ENCODE measurements at regions not wholly inside any gene's neighbourhood (a gene's known extent, or its start where the extent isn't known, plus 50 kb on each side); places are given as distances from the start of the nearest gene placed in this dataset.

GRCh38 chr7:25353732-25354131 is 125.4 kb upstream of the NPVF start:
- Histone ChIP-seq H4K20me1 (ENCODE audit: low read length) (no peaks in the 10 kb centered on the region), H2AFZ (ENCODE audit: low read length) (no peak overlapping the region), H3K4me3 (ENCODE audit: low read length) (no peak overlapping the region), H3K79me2 (ENCODE audit: low read length) (no peaks in the 10 kb centered on the region), H3K36me3 (ENCODE audit: low read depth, low read length) (no peaks in the 10 kb centered on the region), H3K4me1 (ENCODE audit: insufficient read depth, low read length) (no peaks in the 10 kb centered on the region), H3K27me3 (ENCODE audit: low read length) (peaks cover 49% of the 10 kb centered on the region), H3K9ac (ENCODE audit: low read length) (no peak overlapping the region), H3K27ac (ENCODE audit: low read length) (no peak overlapping the region), H3K9me2 (replicated peaks; ENCODE audit: low read length) (no peaks in the 10 kb centered on the region), H3F3A (ENCODE audit: low read length, unreplicated experiment) (no peaks in the 10 kb centered on the region), H3K4me2 (ENCODE audit: low read length) (no peak overlapping the region), H3K9me3 (ENCODE audit: low read length) (no peaks in the 10 kb centered on the region)
- TF ChIP-seq EZH2phosphoT487 (IDR thresholded peaks at IDR 0.05; ENCODE audit: borderline replicate concordance, low read length), result no peak
- TF ChIP-seq, protein P1, sequence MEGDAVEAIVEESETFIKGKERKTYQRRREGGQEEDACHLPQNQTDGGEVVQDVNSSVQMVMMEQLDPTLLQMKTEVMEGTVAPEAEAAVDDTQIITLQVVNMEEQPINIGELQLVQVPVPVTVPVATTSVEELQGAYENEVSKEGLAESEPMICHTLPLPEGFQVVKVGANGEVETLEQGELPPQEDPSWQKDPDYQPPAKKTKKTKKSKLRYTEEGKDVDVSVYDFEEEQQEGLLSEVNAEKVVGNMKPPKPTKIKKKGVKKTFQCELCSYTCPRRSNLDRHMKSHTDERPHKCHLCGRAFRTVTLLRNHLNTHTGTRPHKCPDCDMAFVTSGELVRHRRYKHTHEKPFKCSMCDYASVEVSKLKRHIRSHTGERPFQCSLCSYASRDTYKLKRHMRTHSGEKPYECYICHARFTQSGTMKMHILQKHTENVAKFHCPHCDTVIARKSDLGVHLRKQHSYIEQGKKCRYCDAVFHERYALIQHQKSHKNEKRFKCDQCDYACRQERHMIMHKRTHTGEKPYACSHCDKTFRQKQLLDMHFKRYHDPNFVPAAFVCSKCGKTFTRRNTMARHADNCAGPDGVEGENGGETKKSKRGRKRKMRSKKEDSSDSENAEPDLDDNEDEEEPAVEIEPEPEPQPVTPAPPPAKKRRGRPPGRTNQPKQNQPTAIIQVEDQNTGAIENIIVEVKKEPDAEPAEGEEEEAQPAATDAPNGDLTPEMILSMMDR (conservative IDR thresholded peaks at IDR 0.05; ENCODE audit: low read depth, low read length), result no peak
- BruUV-seq (replicated peaks), result no TSS peak
- ATAC-seq (no peak), DNase-seq (no peak)
- ChIA-PET POLR2A (ENCODE audit: unreplicated experiment) (no interaction called here), CTCF (no interaction called here)
- intact Hi-C loops (cut with micrococcal nuclease), result no loop called here

DNA sequence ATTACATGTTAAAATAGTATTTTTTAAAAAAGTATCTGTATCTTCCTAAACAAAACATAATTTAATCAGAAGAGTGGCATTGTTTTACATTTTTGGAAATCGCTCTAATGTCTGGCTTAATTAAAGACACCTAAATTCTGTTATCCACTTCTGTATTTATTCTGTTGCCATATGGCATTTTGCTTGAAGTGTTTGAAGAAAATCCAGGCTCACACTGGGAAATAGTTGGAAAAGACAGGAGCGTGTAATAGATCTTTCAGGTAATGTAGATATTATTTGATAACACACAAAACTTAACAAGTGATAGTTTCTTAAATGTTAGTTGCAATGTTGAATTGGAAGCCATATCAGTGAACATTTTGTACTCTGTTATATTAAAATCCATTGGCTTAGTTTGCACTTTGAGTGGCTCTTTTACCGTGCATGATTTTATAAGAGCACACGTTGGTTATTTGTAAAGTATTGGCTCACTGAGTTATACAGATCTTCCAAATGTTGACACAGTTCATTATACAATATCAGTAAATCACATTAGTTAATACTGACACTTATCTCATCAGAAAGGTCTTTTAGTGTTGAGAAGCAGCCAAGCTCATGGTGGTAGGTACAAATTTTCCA is 128.4 kb upstream of the NPVF start:
- H3K27me3 ChIP-seq (ENCODE audit: low read length), result peaks cover 59% of the 10 kb centered on the region
- H4K20me1 ChIP-seq (ENCODE audit: low read length), result no peaks in the 10 kb centered on the region
- no peak overlapping the region for H3K27ac ChIP-seq (ENCODE audit: low read length)
- no peaks in the 10 kb centered on the region for H3K4me1 ChIP-seq (ENCODE audit: insufficient read depth, low read length)
- H3K4me2 ChIP-seq (ENCODE audit: low read length), result no peak overlapping the region
- no peak for ATAC-seq
- no TSS peak for BruUV-seq (replicated peaks)
- no peak overlapping the region for H3K4me3 ChIP-seq (ENCODE audit: low read length)
- CTCF ChIA-PET, result no interaction called here
- POLR2A ChIA-PET (ENCODE audit: unreplicated experiment), result no interaction called here
- H3K9me2 ChIP-seq (replicated peaks; ENCODE audit: low read length), result no peaks in the 10 kb centered on the region
- TF ChIP-seq, protein P1 (conservative IDR thresholded peaks at IDR 0.05; ENCODE audit: low read depth, low read length), result no peak
- TF ChIP-seq EZH2phosphoT487 (IDR thresholded peaks at IDR 0.05; ENCODE audit: borderline replicate concordance, low read length) (no peak), EZH2 (IDR thresholded peaks at IDR 0.05; ENCODE audit: low read length, unreplicated experiment) (no peak)
- no peak overlapping the region for H2AFZ ChIP-seq (ENCODE audit: low read length)
- H3K36me3 ChIP-seq (ENCODE audit: low read depth, low read length), result no peaks in the 10 kb centered on the region
- H3K9ac ChIP-seq (ENCODE audit: low read length), result no peak overlapping the region
- H3K9me3 ChIP-seq (ENCODE audit: low read length), result no peaks in the 10 kb centered on the region
- H3K79me2 ChIP-seq (ENCODE audit: low read length), result no peaks in the 10 kb centered on the region
- intact Hi-C loops (cut with micrococcal nuclease), result no loop called here
- H3F3A ChIP-seq (ENCODE audit: low read length, unreplicated experiment), result no peaks in the 10 kb centered on the region
- no peak for DNase-seq

GRCh38 chr7:25358926-25359325 is 130.6 kb upstream of the NPVF start:
- H3K4me3 ChIP-seq (ENCODE audit: low read length), result no peak overlapping the region
- H4K20me1 ChIP-seq (ENCODE audit: low read length), result no peaks in the 10 kb centered on the region
- no peak overlapping the region for H3K9ac ChIP-seq (ENCODE audit: low read length)
- no peaks in the 10 kb centered on the region for H3F3A ChIP-seq (ENCODE audit: low read length, unreplicated experiment)
- ATAC-seq (no peak), DNase-seq (no peak)
- H3K9me2 ChIP-seq (replicated peaks; ENCODE audit: low read length), result no peaks in the 10 kb centered on the region
- H2AFZ ChIP-seq (ENCODE audit: low read length), result no peak overlapping the region
- no peaks in the 10 kb centered on the region for H3K4me1 ChIP-seq (ENCODE audit: insufficient read depth, low read length)
- ChIA-PET CTCF (no interaction called here), POLR2A (ENCODE audit: unreplicated experiment) (no interaction called here)
- H3K9me3 ChIP-seq (ENCODE audit: low read length), result no peaks in the 10 kb centered on the region
- no peak overlapping the region for H3K27ac ChIP-seq (ENCODE audit: low read length)
- H3K27me3 ChIP-seq (ENCODE audit: low read length), result peaks cover 47% of the 10 kb centered on the region
- H3K4me2 ChIP-seq (ENCODE audit: low read length), result no peak overlapping the region
- no peaks in the 10 kb centered on the region for H3K79me2 ChIP-seq (ENCODE audit: low read length)
- no TSS peak for BruUV-seq (replicated peaks)
- intact Hi-C loops (cut with micrococcal nuclease), result no loop called here
- H3K36me3 ChIP-seq (ENCODE audit: low read depth, low read length), result no peaks in the 10 kb centered on the region
- TF ChIP-seq, protein P1 (conservative IDR thresholded peaks at IDR 0.05; ENCODE audit: low read depth, low read length), result no peak
- TF ChIP-seq EZH2phosphoT487 (IDR thresholded peaks at IDR 0.05; ENCODE audit: borderline replicate concordance, low read length), result no peak

Measured in PC-3 (cell line).